Stimulated activated CD4-positive, alpha-beta T cell treated with anti-CD3 and anti-CD28 coated beads, Interleukin-4, amount 100 ng/mL, for 48 hours (primary cell): ENCODE measurements at regions not wholly inside any gene's neighbourhood (a gene's known extent, or its start where the extent isn't known, plus 50 kb on each side); places are given as distances from the start of the nearest gene placed in this dataset.

Experiments
- DNase-seq, 2 donors: peaks; one replicate each; pipeline ENCODE4 v3.0.0-alpha.2; 2020; ENCODE audit warnings: low read depth in 2 of 2

GRCh38 chr16:66315210-66315825 lies 51.2 kb upstream of the CDH5 start:
- DNase-seq, result peak; percentile 28 to 38

- DNase-seq, result no peak
Observed at GRCh38 chr16:66311306-66311705, 55.2 kb upstream of the CDH5 start.

GRCh38 chr16:66309215-66309807 lies 57.2 kb upstream of the CDH5 start:
- no peak for DNase-seq

GRCh38 chr16:66308096-66308495 lies 58.4 kb upstream of the CDH5 start:
- DNase-seq, result no peak

GRCh38 chr16:66306366-66307150 lies 59.9 kb upstream of the CDH5 start:
- no peak for DNase-seq

GRCh38 chr16:66304961-66305360 lies 61.5 kb upstream of the CDH5 start:
- DNase-seq, result no peak

GRCh38 chr16:66304151-66304550 lies 62.3 kb upstream of the CDH5 start:
- no peak for DNase-seq

- no peak for DNase-seq
Observed at GRCh38 chr16:66300501-66300900, 66.0 kb upstream of the CDH5 start.

- no peak for DNase-seq
Observed at GRCh38 chr16:66300037-66300436, 66.5 kb upstream of the CDH5 start.

- no peak for DNase-seq
Observed at GRCh38 chr16:66299349-66299748, 67.1 kb upstream of the CDH5 start.

- DNase-seq, result no peak
Observed at GRCh38 chr16:66298571-66299120, 67.8 kb upstream of the CDH5 start.

- no peak for DNase-seq
Observed at GRCh38 chr16:66298006-66298405, 68.5 kb upstream of the CDH5 start.

GRCh38 chr16:66296591-66296990 lies 69.9 kb upstream of the CDH5 start:
- DNase-seq, result no peak

- DNase-seq, result no peak
Observed at GRCh38 chr16:66295761-66296546, 70.5 kb upstream of the CDH5 start.

- DNase-seq, result no peak
Observed at GRCh38 chr16:66295213-66295612, 71.3 kb upstream of the CDH5 start.

- no peak for DNase-seq
Observed at GRCh38 chr16:66294507-66294906, 72.0 kb upstream of the CDH5 start.

- no peak for DNase-seq
Observed at GRCh38 chr16:66293932-66294331, 72.6 kb upstream of the CDH5 start.

- DNase-seq, result no peak
Observed at GRCh38 chr16:66293207-66293735, 73.2 kb upstream of the CDH5 start.

- DNase-seq, result no peak
Observed at GRCh38 chr16:66292241-66292935, 74.1 kb upstream of the CDH5 start.

GRCh38 chr16:66291833-66292232 lies 74.7 kb upstream of the CDH5 start:
- no peak for DNase-seq

- DNase-seq, result no peak
Observed at GRCh38 chr16:66290431-66290830, 76.1 kb upstream of the CDH5 start.
